WTC11 (cell line): ENCODE measurements at regions not wholly inside any gene's neighbourhood (a gene's known extent, or its start where the extent isn't known, plus 50 kb on each side); places are given as distances from the start of the nearest gene placed in this dataset.

Source experiments
- CREB1 ChIP-seq: sonication (generic); formaldehyde crosslinking; IDR thresholded peaks from 2 replicates; pipeline ENCODE4 v1.8.0; 2023; ENCODE audit warnings: mild to moderate bottlenecking, missing genetic modification reagents
- FOXK1 ChIP-seq: sonication (generic); formaldehyde crosslinking; IDR thresholded peaks from 2 replicates; pipeline ENCODE4 v1.8.0; 2022; ENCODE audit warnings: mild to moderate bottlenecking, moderate library complexity, missing genetic modification reagents
- FOXP1 ChIP-seq: sonication (generic); formaldehyde crosslinking; IDR thresholded peaks from 2 replicates; pipeline ENCODE4 v1.8.0; 2022; ENCODE audit warnings: missing genetic modification reagents, mild to moderate bottlenecking, moderate library complexity, borderline replicate concordance
- MYBL2 ChIP-seq: sonication (generic); formaldehyde crosslinking; IDR thresholded peaks from 2 replicates; pipeline ENCODE4 v1.8.1; 2023; ENCODE audit warnings: mild to moderate bottlenecking, moderate library complexity, missing genetic modification reagents
- ZBTB21 ChIP-seq: sonication (generic); formaldehyde crosslinking; IDR thresholded peaks from 2 replicates; pipeline ENCODE4 v1.8.1; 2023; ENCODE audit warnings: mild to moderate bottlenecking, missing genetic modification reagents, borderline replicate concordance
- ZNF232 ChIP-seq: sonication (generic); formaldehyde crosslinking; IDR thresholded peaks from 2 replicates; pipeline ENCODE4 v1.8.0; 2022; ENCODE audit warnings: mild to moderate bottlenecking, missing genetic modification reagents
- ZNF263 ChIP-seq: sonication (generic); formaldehyde crosslinking; IDR thresholded peaks from 2 replicates; pipeline ENCODE4 v1.8.1; 2022; ENCODE audit warnings: low read depth, mild to moderate bottlenecking, moderate library complexity, missing genetic modification reagents
- TF ChIP-seq, protein P1 (sequence below): fragments of 200-600 bp; IDR thresholded peaks from 2 replicates; pipeline ENCODE4 v1.8.0; 2022; ENCODE audit warnings: antibody characterized with exemption
- TF ChIP-seq, protein P2 (sequence below): sonication (generic); formaldehyde crosslinking; IDR thresholded peaks from 2 replicates; pipeline ENCODE4 v1.8.1; 2023; ENCODE audit warnings: mild to moderate bottlenecking, missing genetic modification reagents, moderate library complexity
- TF ChIP-seq, protein P3 (sequence below): sonication (generic); formaldehyde crosslinking; IDR thresholded peaks from 2 replicates; pipeline ENCODE4 v1.8.0; 2023; ENCODE audit warnings: mild to moderate bottlenecking, missing genetic modification reagents
- TF ChIP-seq, protein P4 (sequence below): sonication (generic); formaldehyde crosslinking; IDR thresholded peaks from 2 replicates; pipeline ENCODE4 v1.8.1; 2023; ENCODE audit warnings: mild to moderate bottlenecking, moderate library complexity, missing genetic modification reagents
- TF ChIP-seq, protein P5 (sequence below): sonication (generic); formaldehyde crosslinking; IDR thresholded peaks from 2 replicates; pipeline ENCODE4 v1.8.1; 2022; ENCODE audit warnings: missing genetic modification reagents, borderline replicate concordance
- TF ChIP-seq, protein P6 (sequence below): sonication (generic); formaldehyde crosslinking; IDR thresholded peaks from 2 replicates; pipeline ENCODE4 v1.8.1; 2022; ENCODE audit warnings: low read depth, missing genetic modification reagents, borderline replicate concordance

DNA sequence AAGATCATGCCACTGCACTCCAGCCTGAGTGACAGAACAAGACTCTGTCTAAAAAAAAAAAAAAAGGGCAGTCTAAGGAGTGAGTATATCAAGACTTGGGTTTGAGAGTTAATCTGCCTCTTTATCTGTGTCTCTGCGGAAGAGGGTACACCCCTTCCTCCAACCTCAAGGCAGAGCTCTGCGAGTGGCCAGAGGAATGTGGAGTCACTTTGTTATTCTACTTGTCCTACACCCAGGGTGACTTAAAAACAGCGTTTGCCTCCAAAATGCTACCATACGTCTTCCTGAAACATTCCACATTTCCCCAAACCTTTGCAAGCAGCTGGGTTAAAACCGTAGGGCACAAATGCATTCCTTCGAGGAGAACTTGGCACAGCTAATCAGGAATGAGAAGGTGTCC, 199.9 kb downstream of the SHOX start:
- TF ChIP-seq, protein P1, sequence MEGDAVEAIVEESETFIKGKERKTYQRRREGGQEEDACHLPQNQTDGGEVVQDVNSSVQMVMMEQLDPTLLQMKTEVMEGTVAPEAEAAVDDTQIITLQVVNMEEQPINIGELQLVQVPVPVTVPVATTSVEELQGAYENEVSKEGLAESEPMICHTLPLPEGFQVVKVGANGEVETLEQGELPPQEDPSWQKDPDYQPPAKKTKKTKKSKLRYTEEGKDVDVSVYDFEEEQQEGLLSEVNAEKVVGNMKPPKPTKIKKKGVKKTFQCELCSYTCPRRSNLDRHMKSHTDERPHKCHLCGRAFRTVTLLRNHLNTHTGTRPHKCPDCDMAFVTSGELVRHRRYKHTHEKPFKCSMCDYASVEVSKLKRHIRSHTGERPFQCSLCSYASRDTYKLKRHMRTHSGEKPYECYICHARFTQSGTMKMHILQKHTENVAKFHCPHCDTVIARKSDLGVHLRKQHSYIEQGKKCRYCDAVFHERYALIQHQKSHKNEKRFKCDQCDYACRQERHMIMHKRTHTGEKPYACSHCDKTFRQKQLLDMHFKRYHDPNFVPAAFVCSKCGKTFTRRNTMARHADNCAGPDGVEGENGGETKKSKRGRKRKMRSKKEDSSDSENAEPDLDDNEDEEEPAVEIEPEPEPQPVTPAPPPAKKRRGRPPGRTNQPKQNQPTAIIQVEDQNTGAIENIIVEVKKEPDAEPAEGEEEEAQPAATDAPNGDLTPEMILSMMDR, result no peak
- TF ChIP-seq CREB1 (CRISPR knock-in tag), result no peak
- TF ChIP-seq ZNF263, result no peak
- TF ChIP-seq, protein P2, sequence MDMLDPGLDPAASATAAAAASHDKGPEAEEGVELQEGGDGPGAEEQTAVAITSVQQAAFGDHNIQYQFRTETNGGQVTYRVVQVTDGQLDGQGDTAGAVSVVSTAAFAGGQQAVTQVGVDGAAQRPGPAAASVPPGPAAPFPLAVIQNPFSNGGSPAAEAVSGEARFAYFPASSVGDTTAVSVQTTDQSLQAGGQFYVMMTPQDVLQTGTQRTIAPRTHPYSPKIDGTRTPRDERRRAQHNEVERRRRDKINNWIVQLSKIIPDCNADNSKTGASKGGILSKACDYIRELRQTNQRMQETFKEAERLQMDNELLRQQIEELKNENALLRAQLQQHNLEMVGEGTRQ (CRISPR knock-in tag), result no peak
- TF ChIP-seq ZNF232 (CRISPR knock-in tag), result no peak
- TF ChIP-seq, protein P3, sequence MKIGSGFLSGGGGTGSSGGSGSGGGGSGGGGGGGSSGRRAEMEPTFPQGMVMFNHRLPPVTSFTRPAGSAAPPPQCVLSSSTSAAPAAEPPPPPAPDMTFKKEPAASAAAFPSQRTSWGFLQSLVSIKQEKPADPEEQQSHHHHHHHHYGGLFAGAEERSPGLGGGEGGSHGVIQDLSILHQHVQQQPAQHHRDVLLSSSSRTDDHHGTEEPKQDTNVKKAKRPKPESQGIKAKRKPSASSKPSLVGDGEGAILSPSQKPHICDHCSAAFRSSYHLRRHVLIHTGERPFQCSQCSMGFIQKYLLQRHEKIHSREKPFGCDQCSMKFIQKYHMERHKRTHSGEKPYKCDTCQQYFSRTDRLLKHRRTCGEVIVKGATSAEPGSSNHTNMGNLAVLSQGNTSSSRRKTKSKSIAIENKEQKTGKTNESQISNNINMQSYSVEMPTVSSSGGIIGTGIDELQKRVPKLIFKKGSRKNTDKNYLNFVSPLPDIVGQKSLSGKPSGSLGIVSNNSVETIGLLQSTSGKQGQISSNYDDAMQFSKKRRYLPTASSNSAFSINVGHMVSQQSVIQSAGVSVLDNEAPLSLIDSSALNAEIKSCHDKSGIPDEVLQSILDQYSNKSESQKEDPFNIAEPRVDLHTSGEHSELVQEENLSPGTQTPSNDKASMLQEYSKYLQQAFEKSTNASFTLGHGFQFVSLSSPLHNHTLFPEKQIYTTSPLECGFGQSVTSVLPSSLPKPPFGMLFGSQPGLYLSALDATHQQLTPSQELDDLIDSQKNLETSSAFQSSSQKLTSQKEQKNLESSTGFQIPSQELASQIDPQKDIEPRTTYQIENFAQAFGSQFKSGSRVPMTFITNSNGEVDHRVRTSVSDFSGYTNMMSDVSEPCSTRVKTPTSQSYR, result no peak
- TF ChIP-seq, protein P4, sequence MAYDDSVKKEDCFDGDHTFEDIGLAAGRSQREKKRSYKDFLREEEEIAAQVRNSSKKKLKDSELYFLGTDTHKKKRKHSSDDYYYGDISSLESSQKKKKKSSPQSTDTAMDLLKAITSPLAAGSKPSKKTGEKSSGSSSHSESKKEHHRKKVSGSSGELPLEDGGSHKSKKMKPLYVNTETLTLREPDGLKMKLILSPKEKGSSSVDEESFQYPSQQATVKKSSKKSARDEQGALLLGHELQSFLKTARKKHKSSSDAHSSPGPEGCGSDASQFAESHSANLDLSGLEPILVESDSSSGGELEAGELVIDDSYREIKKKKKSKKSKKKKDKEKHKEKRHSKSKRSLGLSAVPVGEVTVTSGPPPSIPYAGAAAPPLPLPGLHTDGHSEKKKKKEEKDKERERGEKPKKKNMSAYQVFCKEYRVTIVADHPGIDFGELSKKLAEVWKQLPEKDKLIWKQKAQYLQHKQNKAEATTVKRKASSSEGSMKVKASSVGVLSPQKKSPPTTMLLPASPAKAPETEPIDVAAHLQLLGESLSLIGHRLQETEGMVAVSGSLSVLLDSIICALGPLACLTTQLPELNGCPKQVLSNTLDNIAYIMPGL (CRISPR knock-in tag), result no peak
- TF ChIP-seq MYBL2 (CRISPR knock-in tag), result no peak
- no peak for TF ChIP-seq FOXK1 (CRISPR knock-in tag)
- TF ChIP-seq, protein P5, sequence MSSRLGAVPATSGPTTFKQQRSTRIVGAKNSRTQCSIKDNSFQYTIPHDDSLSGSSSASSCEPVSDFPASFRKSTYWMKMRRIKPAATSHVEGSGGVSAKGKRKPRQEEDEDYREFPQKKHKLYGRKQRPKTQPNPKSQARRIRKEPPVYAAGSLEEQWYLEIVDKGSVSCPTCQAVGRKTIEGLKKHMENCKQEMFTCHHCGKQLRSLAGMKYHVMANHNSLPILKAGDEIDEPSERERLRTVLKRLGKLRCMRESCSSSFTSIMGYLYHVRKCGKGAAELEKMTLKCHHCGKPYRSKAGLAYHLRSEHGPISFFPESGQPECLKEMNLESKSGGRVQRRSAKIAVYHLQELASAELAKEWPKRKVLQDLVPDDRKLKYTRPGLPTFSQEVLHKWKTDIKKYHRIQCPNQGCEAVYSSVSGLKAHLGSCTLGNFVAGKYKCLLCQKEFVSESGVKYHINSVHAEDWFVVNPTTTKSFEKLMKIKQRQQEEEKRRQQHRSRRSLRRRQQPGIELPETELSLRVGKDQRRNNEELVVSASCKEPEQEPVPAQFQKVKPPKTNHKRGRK (CRISPR knock-in tag), result no peak
- TF ChIP-seq ZBTB21 (CRISPR knock-in tag), result no peak
- TF ChIP-seq, protein P6, sequence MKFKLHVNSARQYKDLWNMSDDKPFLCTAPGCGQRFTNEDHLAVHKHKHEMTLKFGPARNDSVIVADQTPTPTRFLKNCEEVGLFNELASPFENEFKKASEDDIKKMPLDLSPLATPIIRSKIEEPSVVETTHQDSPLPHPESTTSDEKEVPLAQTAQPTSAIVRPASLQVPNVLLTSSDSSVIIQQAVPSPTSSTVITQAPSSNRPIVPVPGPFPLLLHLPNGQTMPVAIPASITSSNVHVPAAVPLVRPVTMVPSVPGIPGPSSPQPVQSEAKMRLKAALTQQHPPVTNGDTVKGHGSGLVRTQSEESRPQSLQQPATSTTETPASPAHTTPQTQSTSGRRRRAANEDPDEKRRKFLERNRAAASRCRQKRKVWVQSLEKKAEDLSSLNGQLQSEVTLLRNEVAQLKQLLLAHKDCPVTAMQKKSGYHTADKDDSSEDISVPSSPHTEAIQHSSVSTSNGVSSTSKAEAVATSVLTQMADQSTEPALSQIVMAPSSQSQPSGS (CRISPR knock-in tag), result no peak
- no peak for TF ChIP-seq FOXP1 (CRISPR knock-in tag)
